H9 (cell line): ENCODE measurements at regions not wholly inside any gene's neighbourhood (a gene's known extent, or its start where the extent isn't known, plus 50 kb on each side); places are given as distances from the start of the nearest gene placed in this dataset.
"Not testable (repeated sequence)": the region's sequence is repeated elsewhere in the genome, so short reads cannot be mapped to it uniquely, and the experiment has no call there.

Experiments
- DNase-seq: peaks from one replicate; pipeline ENCODE4 v3.0.0-alpha.2; 2017
- H2AFZ ChIP-seq: one replicate; pipeline ENCODE4 v1.6.1; 2013; ENCODE audit warnings: mild to moderate bottlenecking, low read length, control low read depth, moderate library complexity
- H2AK5ac ChIP-seq: 2 replicates; pipeline ENCODE4 v1.6.1; 2013; ENCODE audit warnings: low read length, control low read depth, mixed read lengths; ENCODE audit not compliant: insufficient read length
- H2BK120ac ChIP-seq: one replicate; pipeline ENCODE4 v1.6.1; 2013; ENCODE audit warnings: low read depth, mild to moderate bottlenecking, low read length, control low read depth, inconsistent platforms; ENCODE audit not compliant: poor library complexity, severe bottlenecking
- H2BK12ac ChIP-seq: 2 replicates; pipeline ENCODE4 v1.6.1; 2013; ENCODE audit warnings: low read length, control low read depth, mixed read lengths, low read depth; ENCODE audit not compliant: insufficient read length
- H2BK15ac ChIP-seq: 2 replicates; pipeline ENCODE4 v1.6.1; 2013; ENCODE audit warnings: low read depth, low read length, control low read depth
- H2BK20ac ChIP-seq: one replicate; pipeline ENCODE4 v1.6.1; 2013; ENCODE audit warnings: low read depth, mild to moderate bottlenecking, low read length, control low read depth, inconsistent platforms; ENCODE audit not compliant: poor library complexity, severe bottlenecking
- H2BK5ac ChIP-seq: 2 replicates; pipeline ENCODE4 v1.6.1; 2013; ENCODE audit warnings: low read length, control low read depth, mixed read lengths; ENCODE audit not compliant: insufficient read length
- H3K14ac ChIP-seq: 2 replicates; pipeline ENCODE4 v1.6.1; 2013; ENCODE audit warnings: low read length, control low read depth; ENCODE audit not compliant: insufficient read depth
- H3K18ac ChIP-seq: 2 replicates; pipeline ENCODE4 v1.6.1; 2013; ENCODE audit warnings: low read depth, mild to moderate bottlenecking, mixed read lengths, low read length, control low read depth; ENCODE audit not compliant: insufficient read length
- H3K23ac ChIP-seq: 2 replicates; pipeline ENCODE4 v1.6.1; 2013; ENCODE audit warnings: low read length, control low read depth, mixed read lengths, low read depth; ENCODE audit not compliant: insufficient read length
- H3K23me2 ChIP-seq: 2 replicates; pipeline ENCODE4 v1.6.1; 2013; ENCODE audit warnings: low read depth, mild to moderate bottlenecking, mixed read lengths, low read length, control low read depth; ENCODE audit not compliant: insufficient read length, poor library complexity, severe bottlenecking
- H3K27ac ChIP-seq: 2 replicates; pipeline ENCODE4 v1.5.1; 2013; ENCODE audit warnings: low read length, control low read depth, mixed read lengths, low read depth; ENCODE audit not compliant: insufficient read length
- H3K27me3 ChIP-seq: 2 replicates; pipeline ENCODE4 v1.6.1; 2013; ENCODE audit warnings: low read length, control low read depth, inconsistent platforms; ENCODE audit not compliant: insufficient read depth
- H3K4ac ChIP-seq: 2 replicates; pipeline ENCODE4 v1.6.1; 2013; ENCODE audit warnings: low read depth, mild to moderate bottlenecking, control low read depth, inconsistent platforms, low read length, moderate library complexity
- H3K4me1 ChIP-seq: 2 replicates; pipeline ENCODE4 v1.6.1; 2013; ENCODE audit warnings: low read length, control low read depth, inconsistent platforms; ENCODE audit not compliant: insufficient read depth
- H3K4me2 ChIP-seq: 2 replicates; pipeline ENCODE4 v1.6.1; 2013; ENCODE audit warnings: low read length, control low read depth, mixed read lengths; ENCODE audit not compliant: insufficient read length, insufficient read depth
- H3K56ac ChIP-seq: 2 replicates; pipeline ENCODE4 v1.6.1; 2013; ENCODE audit warnings: low read depth, mild to moderate bottlenecking, mixed read lengths, low read length, control low read depth; ENCODE audit not compliant: insufficient read length
- H3K79me1 ChIP-seq: 2 replicates; pipeline ENCODE4 v1.6.1; 2013; ENCODE audit warnings: low read depth, mild to moderate bottlenecking, moderate library complexity, low read length, control low read depth, inconsistent platforms; ENCODE audit not compliant: insufficient read depth, poor library complexity, severe bottlenecking
- H3K79me2 ChIP-seq: 2 replicates; pipeline ENCODE4 v1.6.1; 2013; ENCODE audit warnings: low read length, control low read depth, inconsistent platforms; ENCODE audit not compliant: insufficient read depth
- H3K9ac ChIP-seq: 2 replicates; pipeline ENCODE4 v1.6.1; 2013; ENCODE audit warnings: low read length, control low read depth, mixed read lengths; ENCODE audit not compliant: insufficient read length; ENCODE audit errors: extremely low read depth
- H3K9me3 ChIP-seq: one replicate; pipeline ENCODE4 v1.6.1; 2013; ENCODE audit warnings: low read depth, low read length, inconsistent platforms; ENCODE audit not compliant: control insufficient read depth
- H3T11ph ChIP-seq: one replicate; pipeline ENCODE4 v1.6.1; 2013; ENCODE audit warnings: mild to moderate bottlenecking, low read length, control low read depth, inconsistent platforms
- H4K20me1 ChIP-seq: one replicate; pipeline ENCODE4 v1.6.1; 2013; ENCODE audit not compliant: control insufficient read depth, insufficient read length, insufficient read depth
- H4K5ac ChIP-seq: 2 replicates; pipeline ENCODE4 v1.6.1; 2013; ENCODE audit warnings: low read depth, mild to moderate bottlenecking, mixed read lengths, low read length, control low read depth; ENCODE audit not compliant: insufficient read length
- H4K8ac ChIP-seq: replicated peaks from 2 replicates; pipeline ENCODE4 v1.6.1; 2013; ENCODE audit warnings: low read length, control low read depth, mixed read lengths, low read depth; ENCODE audit not compliant: insufficient read length
- H4K91ac ChIP-seq: 2 replicates; pipeline ENCODE4 v1.6.1; 2013; ENCODE audit warnings: low read depth, mild to moderate bottlenecking, moderate library complexity, mixed read lengths, low read length, control low read depth; ENCODE audit not compliant: insufficient read length
- H3K27ac Mint-ChIP-seq, 3 experiments: 2 replicates in 2 of 3; 3 replicates in 1 of 3; pipeline ENCODE4 v1.8.0; 2020 to 2021; ENCODE audit warnings: mixed read lengths in 3 of 3, mild to moderate bottlenecking in 1 of 3, moderate library complexity in 1 of 3
- H3K27me3 Mint-ChIP-seq: 2 replicates; pipeline ENCODE4 v1.8.0; 2021; ENCODE audit warnings: low read depth, mild to moderate bottlenecking, moderate library complexity, mixed read lengths
- H3K36me3 Mint-ChIP-seq, 3 experiments: 2 replicates in 2 of 3; 3 replicates in 1 of 3; pipeline ENCODE4 v1.8.0; 2020 to 2021; ENCODE audit warnings: low read depth in 3 of 3, mixed read lengths in 3 of 3; ENCODE audit not compliant: insufficient read depth in 1 of 3
- H3K4me1 Mint-ChIP-seq, 2 experiments: 2 replicates each; pipeline ENCODE4 v1.8.0; 2020; ENCODE audit warnings: mixed read lengths in 2 of 2
- H3K4me3 Mint-ChIP-seq, 2 experiments: 2 replicates in 1 of 2; 3 replicates in 1 of 2; pipeline ENCODE4 v1.8.0; 2020 to 2021; ENCODE audit warnings: mild to moderate bottlenecking in 2 of 2, mixed read lengths in 2 of 2, moderate library complexity in 1 of 2
- H3K9me3 Mint-ChIP-seq, 2 experiments: 2 replicates in 1 of 2; 3 replicates in 1 of 2; pipeline ENCODE4 v1.8.0; 2020; ENCODE audit warnings: mild to moderate bottlenecking in 2 of 2, mixed read lengths in 2 of 2, moderate library complexity in 1 of 2
- CTCF ChIP-seq: fragments of 200-600 bp; sonication (generic); conservative IDR thresholded peaks from 3 replicates; pipeline ENCODE4 v1.8.0; 2021; ENCODE audit warnings: antibody characterized with exemption, mild to moderate bottlenecking
- WGBS: extraction: QIAGEN DNeasy Blood & Tissue Kit; methylation state at CpG from one replicate; pipeline ENCODE4 v1.1.7; 2013; ENCODE audit warnings: missing lambda C conversion rate, low lambda C conversion rate, mixed read lengths; ENCODE audit not compliant: insufficient read length; ENCODE audit errors: extremely low coverage; 5-methylcytosine and 5-hydroxymethylcytosine counted together

DNA sequence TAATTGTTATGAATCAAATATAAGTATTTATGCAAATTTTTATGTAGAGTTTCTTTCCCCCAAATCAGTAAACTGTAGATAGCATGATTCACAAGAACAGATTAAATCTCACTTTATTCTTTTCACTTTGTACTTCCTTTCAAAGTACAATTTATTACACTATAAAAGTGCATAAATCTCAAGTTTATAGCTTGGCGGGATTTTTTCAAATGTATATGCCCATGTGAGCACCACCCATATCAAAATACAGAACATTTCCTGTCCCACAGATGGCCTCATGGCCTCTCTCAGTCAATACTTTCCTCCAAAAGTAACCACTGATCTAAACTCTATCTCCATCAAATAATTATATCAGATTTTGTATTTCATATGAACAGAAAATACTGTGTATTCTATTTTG lies 196.1 kb upstream of the THRB start:
- Mint-ChIP-seq H3K4me3 (no peak overlapping the region), H3K36me3 (peaks cover 0 to 13% (median 0%) of the 10 kb centered on the region in 3 experiments; a peak in 2 of 7 replicates), H3K4me1 (peaks cover 17 to 18% of the 10 kb centered on the region in 2 experiments), H3K9me3 (peaks cover 8 to 16% of the 10 kb centered on the region in 2 experiments; a peak in 3 of 5 replicates), H3K27me3 (no peaks in the 10 kb centered on the region), H3K27ac (no peak overlapping the region)
- Histone ChIP-seq H2BK12ac (no peak overlapping the region), H3T11ph (no peak overlapping the region), H3K79me2 (no peaks in the 10 kb centered on the region), H4K91ac (no peak overlapping the region), H2BK20ac (no peak overlapping the region), H3K79me1 (no peaks in the 10 kb centered on the region), H4K5ac (no peak overlapping the region), H2AFZ (no peak overlapping the region), H4K8ac (no peak overlapping the region), H3K9ac (no peak overlapping the region), H3K4me2 (no peak overlapping the region), H3K9me3 (no peaks in the 10 kb centered on the region), H3K18ac (no peak overlapping the region), H3K4ac (no peak overlapping the region), H3K4me1 (peaks cover 2% of the 10 kb centered on the region; the same call in 1 of the 2 replicates), H3K27ac (no peak overlapping the region), H2AK5ac (no peak overlapping the region), H3K14ac (no peak overlapping the region), H3K23ac (no peak overlapping the region), H4K20me1 (no peaks in the 10 kb centered on the region), H3K56ac (no peak overlapping the region), H3K23me2 (no peaks in the 10 kb centered on the region), H2BK15ac (no peak overlapping the region), H2BK5ac (no peak overlapping the region), H3K27me3 (no peaks in the 10 kb centered on the region), H2BK120ac (no peak overlapping the region)
- no peak for DNase-seq
- no CpG with 5 or more reads among the region's 1 CpG for WGBS
- TF ChIP-seq CTCF: no peak

DNA sequence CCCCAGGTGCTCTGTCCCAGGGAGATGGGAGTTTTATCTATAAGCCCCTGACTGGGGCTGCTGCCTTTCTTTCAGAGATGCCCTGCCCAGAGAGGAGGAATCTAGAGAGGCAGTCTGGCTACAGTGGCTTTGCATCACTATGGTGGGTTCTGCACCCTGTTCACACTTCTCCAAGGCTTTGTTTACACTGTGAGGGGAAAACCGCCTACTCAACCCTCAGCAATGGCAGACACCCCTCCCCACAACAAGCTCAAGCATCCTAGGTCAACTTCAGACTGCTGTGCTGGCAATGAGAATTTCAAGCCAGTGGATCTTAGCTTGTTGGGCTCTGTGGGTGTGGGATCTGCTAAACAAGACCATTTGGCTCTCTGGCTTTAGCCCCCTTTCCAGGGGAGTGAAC lies 204.4 kb upstream of the THRB start:
- H3K4me2 ChIP-seq, H3K23me2 ChIP-seq, H3K4me1 ChIP-seq, H3K18ac ChIP-seq, H2BK12ac ChIP-seq, H3K4me1 Mint-ChIP-seq, H3K4ac ChIP-seq, H3K27ac Mint-ChIP-seq, H4K5ac ChIP-seq, H2BK120ac ChIP-seq, H3K14ac ChIP-seq, H3K36me3 Mint-ChIP-seq, H3K27me3 ChIP-seq, H4K91ac ChIP-seq, H2BK5ac ChIP-seq, H2AFZ ChIP-seq, H3K23ac ChIP-seq, H3K56ac ChIP-seq, H3K4me3 Mint-ChIP-seq, H3K9me3 ChIP-seq, DNase-seq, H2BK20ac ChIP-seq, H3T11ph ChIP-seq, H3K27me3 Mint-ChIP-seq, H2AK5ac ChIP-seq, H3K79me2 ChIP-seq, H4K20me1 ChIP-seq, H3K27ac ChIP-seq, H3K9ac ChIP-seq, H3K9me3 Mint-ChIP-seq, H3K79me1 ChIP-seq, H4K8ac ChIP-seq, H2BK15ac ChIP-seq: not testable (repeated sequence)
- no CpG with 5 or more reads among the region's 1 CpG for WGBS
